SK-N-MC (cell line): ENCODE measurements at regions not wholly inside any gene's neighbourhood (a gene's known extent, or its start where the extent isn't known, plus 50 kb on each side); places are given as distances from the start of the nearest gene placed in this dataset.

Source experiments
- EZH2 ChIP-seq: fragments of 200-600 bp; sonication (generic); IDR thresholded peaks from one replicate; pipeline ENCODE4 v1.6.1; 2017; ENCODE audit warnings: antibody characterized with exemption
- FOXP2 ChIP-seq: optimal IDR thresholded peaks from 2 replicates; pipeline ENCODE3; 2011; ENCODE audit warnings: mild to moderate bottlenecking, moderate library complexity; ENCODE audit not compliant: insufficient read depth; ENCODE audit errors: extremely low read length, control extremely low read depth
- POLR2AphosphoS5 ChIP-seq: IDR thresholded peaks from 2 replicates; pipeline ENCODE4 v1.6.1; 2012; ENCODE audit warnings: mild to moderate bottlenecking, low read depth, low read length, borderline replicate concordance

- TF ChIP-seq EZH2 (no peak), POLR2AphosphoS5 (no peak), FOXP2 (no peak)
Observed at GRCh38 chr18:3340682-3341097, 78.8 kb downstream of the MYL12B start.
